ENCODE measurements at regions not wholly inside any gene's neighbourhood (a gene's known extent, or its start where the extent isn't known, plus 50 kb on each side); places are given as distances from the start of the nearest gene placed in this dataset.

- no peak for ATAC-seq (ENCODE audit: low read depth)
- Mint-ChIP-seq H3K27me3 (no peaks in the 10 kb centered on the region), H3K9me3 (peaks cover 3% of the 10 kb centered on the region), H3K4me3 (no peak overlapping the region), H3K4me1 (no peaks in the 10 kb centered on the region), H3K27ac (no peak overlapping the region), H3K36me3 (ENCODE audit: low read depth) (no peaks in the 10 kb centered on the region)
- POLR2A ChIA-PET = no interaction called here
- CTCF ChIA-PET = no interaction called here
- intact Hi-C loops (cut with micrococcal nuclease) = no loop called here
- no peak for DNase-seq
- TF ChIP-seq, protein P1, sequence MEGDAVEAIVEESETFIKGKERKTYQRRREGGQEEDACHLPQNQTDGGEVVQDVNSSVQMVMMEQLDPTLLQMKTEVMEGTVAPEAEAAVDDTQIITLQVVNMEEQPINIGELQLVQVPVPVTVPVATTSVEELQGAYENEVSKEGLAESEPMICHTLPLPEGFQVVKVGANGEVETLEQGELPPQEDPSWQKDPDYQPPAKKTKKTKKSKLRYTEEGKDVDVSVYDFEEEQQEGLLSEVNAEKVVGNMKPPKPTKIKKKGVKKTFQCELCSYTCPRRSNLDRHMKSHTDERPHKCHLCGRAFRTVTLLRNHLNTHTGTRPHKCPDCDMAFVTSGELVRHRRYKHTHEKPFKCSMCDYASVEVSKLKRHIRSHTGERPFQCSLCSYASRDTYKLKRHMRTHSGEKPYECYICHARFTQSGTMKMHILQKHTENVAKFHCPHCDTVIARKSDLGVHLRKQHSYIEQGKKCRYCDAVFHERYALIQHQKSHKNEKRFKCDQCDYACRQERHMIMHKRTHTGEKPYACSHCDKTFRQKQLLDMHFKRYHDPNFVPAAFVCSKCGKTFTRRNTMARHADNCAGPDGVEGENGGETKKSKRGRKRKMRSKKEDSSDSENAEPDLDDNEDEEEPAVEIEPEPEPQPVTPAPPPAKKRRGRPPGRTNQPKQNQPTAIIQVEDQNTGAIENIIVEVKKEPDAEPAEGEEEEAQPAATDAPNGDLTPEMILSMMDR (IDR thresholded peaks at IDR 0.05) = no peak
These were observed 209.4 kb downstream of the DIPK2A start for GRCh38 chr3:144181062-144181461.

DNA sequence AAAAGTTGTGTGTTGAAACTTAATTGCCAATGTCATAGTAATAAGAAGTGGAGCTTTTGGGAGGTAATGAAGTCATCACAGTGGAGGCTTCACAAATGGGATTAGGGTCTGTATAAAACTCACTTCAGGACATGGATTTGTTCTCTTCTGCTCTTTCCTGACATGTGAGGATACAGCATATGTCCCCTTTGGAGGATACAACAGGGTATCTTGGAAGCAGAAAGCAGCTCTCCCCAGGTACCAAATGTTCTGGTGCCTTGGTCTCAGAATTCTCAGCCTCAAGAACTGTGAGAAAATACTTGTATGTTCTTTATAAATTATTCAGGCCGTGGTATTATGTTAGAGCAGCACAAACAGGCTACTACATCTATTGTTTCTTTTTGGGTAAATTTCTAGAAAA, 210.9 kb downstream of the DIPK2A start:
- ChIA-PET CTCF (no interaction called here), POLR2A (no interaction called here)
- TF ChIP-seq, protein P1 (IDR thresholded peaks at IDR 0.05) = no peak
- ATAC-seq (ENCODE audit: low read depth) (no peak), DNase-seq (no peak)
- Mint-ChIP-seq H3K4me1 (no peaks in the 10 kb centered on the region), H3K9me3 (peaks cover 3% of the 10 kb centered on the region), H3K4me3 (no peak overlapping the region), H3K27ac (no peak overlapping the region), H3K27me3 (no peaks in the 10 kb centered on the region), H3K36me3 (ENCODE audit: low read depth) (no peaks in the 10 kb centered on the region)
- intact Hi-C loops (cut with micrococcal nuclease) = no loop called here

DNA sequence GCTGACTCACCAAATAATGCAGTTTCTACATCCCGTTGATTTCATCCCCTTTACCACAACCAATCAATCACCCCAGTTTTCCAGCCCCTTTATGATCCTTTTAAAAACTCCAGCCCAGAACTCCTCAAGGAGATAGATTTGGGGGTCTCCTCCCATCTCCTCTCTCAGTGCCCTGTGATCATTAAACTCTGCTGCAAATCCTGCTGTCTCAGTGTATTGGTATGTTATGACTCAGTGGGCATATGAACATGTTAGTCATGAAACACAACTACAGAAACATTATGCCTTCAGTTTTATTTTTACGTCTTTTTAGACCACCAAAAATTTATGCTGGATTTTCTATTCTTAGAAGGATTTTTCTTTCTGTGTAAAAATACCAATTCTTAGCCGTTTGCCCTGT, 213.7 kb downstream of the DIPK2A start:
- Mint-ChIP-seq H3K36me3 (ENCODE audit: low read depth) (no peaks in the 10 kb centered on the region), H3K9me3 (peaks cover 3% of the 10 kb centered on the region), H3K27me3 (no peaks in the 10 kb centered on the region), H3K4me1 (no peaks in the 10 kb centered on the region), H3K27ac (no peak overlapping the region), H3K4me3 (no peak overlapping the region)
- intact Hi-C loops (cut with micrococcal nuclease) = no loop called here
- ATAC-seq (ENCODE audit: low read depth) = no peak
- ChIA-PET POLR2A (no interaction called here), CTCF (no interaction called here)
- no peak for DNase-seq
- TF ChIP-seq, protein P1 (IDR thresholded peaks at IDR 0.05) = no peak

GRCh38 chr3:144187531-144188210, 216.0 kb downstream of the DIPK2A start:
- H3K4me3 Mint-ChIP-seq = no peak overlapping the region
- CTCF ChIA-PET = no interaction called here
- DNase-seq = no peak
- no peak overlapping the region for H3K27ac Mint-ChIP-seq
- H3K36me3 Mint-ChIP-seq (ENCODE audit: low read depth) = no peaks in the 10 kb centered on the region
- POLR2A ChIA-PET = no interaction called here
- peaks cover 3% of the 10 kb centered on the region for H3K9me3 Mint-ChIP-seq
- TF ChIP-seq, protein P1 (IDR thresholded peaks at IDR 0.05) = no peak
- no peaks in the 10 kb centered on the region for H3K27me3 Mint-ChIP-seq
- no peak for ATAC-seq (ENCODE audit: low read depth)
- intact Hi-C loops (cut with micrococcal nuclease) = no loop called here
- H3K4me1 Mint-ChIP-seq = no peaks in the 10 kb centered on the region

DNA sequence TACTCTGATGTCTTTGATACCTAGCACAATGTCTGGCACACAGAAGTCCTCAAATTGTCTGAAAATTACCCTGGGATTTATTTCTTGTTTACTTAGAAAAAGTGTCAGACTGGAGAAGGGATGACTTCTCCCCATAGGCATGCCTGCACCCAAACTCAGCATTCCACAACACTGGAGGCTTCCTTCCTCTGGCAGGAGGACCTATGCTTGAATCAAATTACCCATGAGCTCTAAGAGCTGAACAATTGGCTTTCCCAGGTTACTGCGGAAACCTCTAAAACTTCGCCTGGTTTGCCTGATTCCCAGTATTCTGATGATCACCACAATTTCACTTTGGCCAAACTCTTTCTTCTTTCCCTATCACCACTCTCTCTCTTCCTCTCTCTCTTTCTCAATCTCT, 217.4 kb downstream of the DIPK2A start:
- H3K27ac Mint-ChIP-seq = no peak overlapping the region
- H3K27me3 Mint-ChIP-seq = no peaks in the 10 kb centered on the region
- ChIA-PET CTCF (no interaction called here), POLR2A (no interaction called here)
- TF ChIP-seq, protein P1 (IDR thresholded peaks at IDR 0.05) = no peak
- no peaks in the 10 kb centered on the region for H3K36me3 Mint-ChIP-seq (ENCODE audit: low read depth)
- intact Hi-C loops (cut with micrococcal nuclease) = no loop called here
- DNase-seq (no peak), ATAC-seq (ENCODE audit: low read depth) (no peak)
- peaks cover 4% of the 10 kb centered on the region for H3K9me3 Mint-ChIP-seq
- no peaks in the 10 kb centered on the region for H3K4me1 Mint-ChIP-seq
- H3K4me3 Mint-ChIP-seq = no peak overlapping the region

Measured in activated B cell treated with CpG ODN at 0.5 μM for 24 hours (primary cell).